Mucosa of descending colon (tissue), 3 donors: ENCODE measurements at regions not wholly inside any gene's neighbourhood (a gene's known extent, or its start where the extent isn't known, plus 50 kb on each side); places are given as distances from the start of the nearest gene placed in this dataset.
"Not testable (repeated sequence)": the region's sequence is repeated elsewhere in the genome, so short reads cannot be mapped to it uniquely, and the experiment has no call there.

Source experiments
- ATAC-seq: fragments of 200-7000 bp; cut with Tn5 transposase; one replicate; pipeline ENCODE4 v1.9.1; 2020; ENCODE audit warnings: mild to moderate bottlenecking, moderate library complexity
- DNase-seq, 3 donors: peaks; one replicate each; pipeline ENCODE4 v3.0.0-alpha.2; 2020
- H3K36me3 ChIP-seq: fragments of 200-600 bp; one replicate; pipeline ENCODE4 v1.8.0; 2021; ENCODE audit warnings: low read depth, mild to moderate bottlenecking
- H3K4me1 ChIP-seq: fragments of 200-600 bp; one replicate; pipeline ENCODE4 v1.8.0; 2021; ENCODE audit warnings: low read depth, mild to moderate bottlenecking
- H3K4me3 ChIP-seq: fragments of 200-600 bp; one replicate; pipeline ENCODE4 v1.8.0; 2021; ENCODE audit warnings: mild to moderate bottlenecking
- H3K9me3 ChIP-seq: fragments of 200-600 bp; one replicate; pipeline ENCODE4 v1.8.0; 2021; ENCODE audit warnings: mild to moderate bottlenecking
- CTCF ChIP-seq: fragments of 200-600 bp; IDR thresholded peaks from one replicate; pipeline ENCODE4 v1.8.0; 2022; ENCODE audit warnings: antibody characterized with exemption, mild to moderate bottlenecking
- intact Hi-C, 2 donors: fragments of 100-400 bp; cut with DNase I in 1 of 2; cut with micrococcal nuclease in 1 of 2; formaldehyde crosslinking; loops; one replicate each; pipeline versions ENCODE4 v1.11.0 to v1.11.1; 2022; cut with DNase I, micrococcal nuclease
- donor health status: DM: no; HTN: no; CAD: no; lungs with moderate emphysema.
- donor health status: DM: no; HTN: no; CAD: no.
- donor health status: DM: no; HTN: yes; CAD: no.

DNA sequence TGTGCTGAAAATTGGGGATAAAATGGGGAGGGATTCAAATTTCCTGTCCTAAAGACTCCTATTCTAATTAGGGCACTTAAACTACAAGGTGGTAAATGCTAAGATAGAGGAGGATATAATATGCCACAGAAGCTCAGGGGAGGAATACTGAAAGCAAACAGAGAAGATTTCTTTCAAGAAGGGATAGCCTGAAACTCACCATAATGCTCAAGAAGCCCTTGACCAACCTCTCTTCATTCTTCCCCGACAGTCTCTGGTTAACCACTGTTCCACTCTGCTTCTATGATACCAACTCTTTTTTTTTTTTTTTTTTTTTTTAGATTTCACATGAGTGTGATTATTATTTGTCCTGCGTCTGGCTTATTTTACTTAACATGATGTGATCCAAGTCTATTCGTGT, 398.2 kb upstream of the FRG2C start:
- Histone ChIP-seq H3K9me3 (no peaks in the 10 kb centered on the region), H3K4me1 (no peaks in the 10 kb centered on the region), H3K36me3 (no peaks in the 10 kb centered on the region), H3K4me3 (no peak overlapping the region)
- ATAC-seq (no peak), DNase-seq (no peak)
- intact Hi-C loops, result no loop called here
- TF ChIP-seq CTCF, result no peak

GRCh38 chr3:75268576-75268975, 395.6 kb upstream of the FRG2C start:
- H3K4me1 ChIP-seq, H3K9me3 ChIP-seq, H3K36me3 ChIP-seq, ATAC-seq, H3K4me3 ChIP-seq, DNase-seq, intact Hi-C loops: not testable (repeated sequence)

GRCh38 chr3:75272237-75272636, 391.9 kb upstream of the FRG2C start:
- H3K4me1 ChIP-seq, H3K9me3 ChIP-seq, H3K4me3 ChIP-seq, intact Hi-C loops, H3K36me3 ChIP-seq, ATAC-seq, DNase-seq: not testable (repeated sequence)

DNA sequence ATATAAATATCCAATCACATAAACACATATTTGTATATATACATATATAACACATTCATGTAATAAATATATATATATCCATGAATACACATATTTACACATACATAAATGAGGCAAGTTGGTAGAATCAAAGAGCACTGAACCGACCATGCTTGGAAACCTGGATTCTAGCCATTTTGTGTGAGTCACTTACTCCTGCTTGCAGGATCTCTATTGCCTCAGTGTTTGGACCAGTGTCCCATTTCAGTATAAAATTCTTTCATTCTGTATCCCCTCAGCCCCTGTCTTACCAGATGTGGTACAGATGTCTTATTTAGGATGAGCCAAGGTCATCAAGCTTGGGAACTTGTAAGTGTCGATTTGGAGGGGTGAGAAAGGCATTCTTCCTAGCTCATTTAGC, 391.4 kb upstream of the FRG2C start:
- no peaks in the 10 kb centered on the region for H3K9me3 ChIP-seq
- no peak for TF ChIP-seq CTCF
- intact Hi-C loops, result no loop called here
- ATAC-seq (no peak), DNase-seq (no peak)
- H3K4me3 ChIP-seq, result no peak overlapping the region
- H3K4me1 ChIP-seq, result no peaks in the 10 kb centered on the region
- H3K36me3 ChIP-seq, result no peaks in the 10 kb centered on the region

DNA sequence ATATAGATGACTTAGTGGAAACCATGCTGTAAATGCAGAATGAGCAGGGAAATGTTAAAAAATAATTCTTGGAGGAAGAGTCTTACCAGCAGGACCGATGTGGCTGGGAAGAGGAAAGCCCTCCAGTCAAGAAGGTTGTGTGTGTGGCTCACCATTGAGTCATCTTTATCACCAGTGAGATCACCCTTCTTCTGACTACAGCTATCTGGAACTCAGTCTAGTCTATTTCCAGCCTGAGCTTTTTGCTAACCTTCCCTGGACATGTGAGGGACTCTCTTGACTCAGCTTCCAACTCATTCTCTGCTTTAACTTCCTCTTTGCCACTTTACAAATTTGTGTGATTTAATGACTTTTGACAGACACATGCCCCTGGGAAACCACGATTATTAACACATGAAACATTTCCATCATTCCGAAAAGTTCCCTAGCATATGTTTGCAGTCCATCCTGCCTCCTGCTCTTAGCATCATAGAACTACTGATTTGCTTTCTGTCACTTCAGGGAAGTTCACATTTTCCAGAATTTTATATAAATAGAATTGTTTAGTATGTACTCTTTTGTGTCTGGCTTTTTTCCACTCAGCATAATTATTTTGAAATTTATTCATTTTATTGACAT, 378.5 kb upstream of the FRG2C start:
- H3K4me1 ChIP-seq, H3K4me3 ChIP-seq, intact Hi-C loops, DNase-seq, H3K36me3 ChIP-seq, ATAC-seq, H3K9me3 ChIP-seq: not testable (repeated sequence)

- H3K4me3 ChIP-seq, H3K9me3 ChIP-seq, H3K4me1 ChIP-seq, ATAC-seq, H3K36me3 ChIP-seq, intact Hi-C loops: not testable (repeated sequence)
- peak in 1 of 3 donors; percentile 26 for DNase-seq
Observed at GRCh38 chr3:75288972-75289574, 375.1 kb upstream of the FRG2C start.

DNA sequence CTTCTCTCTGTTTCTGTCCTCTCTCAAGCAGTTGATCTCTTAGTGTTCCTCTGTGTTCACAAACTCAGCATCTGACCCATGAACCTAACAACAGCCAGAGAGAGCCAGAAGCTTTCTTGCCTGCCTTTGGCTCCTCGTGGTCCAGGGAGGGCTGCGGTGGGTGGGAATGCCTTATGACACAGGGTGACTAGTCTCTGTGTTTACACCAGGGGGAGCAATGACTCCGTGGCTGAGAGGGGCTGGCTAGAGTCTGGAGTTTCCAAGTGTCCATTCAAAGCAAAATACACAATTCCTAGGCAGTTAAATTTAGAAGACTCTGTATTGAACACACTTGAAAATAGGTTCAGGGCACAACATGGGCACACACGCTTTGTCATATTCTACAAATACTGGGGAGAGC, 370.0 kb upstream of the FRG2C start:
- intact Hi-C loops, result loop anchor here in 1 of 2 donors (10.0 kb wide), 1 partner anchor 131 kb away; no protein-coding TSS in a partner anchor
- DNase-seq (peak in 2 of 3 donors; percentile 39 to 45), ATAC-seq (peak; percentile 73)
- Histone ChIP-seq H3K36me3 (no peaks in the 10 kb centered on the region), H3K4me3 (no peak overlapping the region), H3K9me3 (peaks cover 2% of the 10 kb centered on the region), H3K4me1 (no peaks in the 10 kb centered on the region)
- no peak for TF ChIP-seq CTCF
